Endodermal cell (in vitro differentiated cells): ENCODE measurements at regions not wholly inside any gene's neighbourhood (a gene's known extent, or its start where the extent isn't known, plus 50 kb on each side); places are given as distances from the start of the nearest gene placed in this dataset.

Experiments used
- DNase-seq: peaks from one replicate; pipeline ENCODE4 v3.0.0-alpha.2; 2017
- H3K27ac ChIP-seq: 2 replicates; pipeline ENCODE4 v1.5.1; 2013; ENCODE audit warnings: mild to moderate bottlenecking, low read depth, low read length, moderate library complexity
- H3K27me3 ChIP-seq: 2 replicates; pipeline ENCODE4 v1.6.1; 2013; ENCODE audit warnings: mild to moderate bottlenecking, low read length, moderate library complexity; ENCODE audit not compliant: insufficient read depth, control insufficient read depth, poor library complexity, severe bottlenecking
- H3K36me3 ChIP-seq: 2 replicates; pipeline ENCODE4 v1.7.0; 2013; ENCODE audit warnings: mild to moderate bottlenecking, low read length, moderate library complexity; ENCODE audit not compliant: control insufficient read depth, insufficient read depth
- H3K4me1 ChIP-seq: one replicate; pipeline ENCODE4 v1.7.0; 2013; ENCODE audit warnings: low read length; ENCODE audit not compliant: control insufficient read depth, insufficient read depth
- H3K4me3 ChIP-seq: 2 replicates; pipeline ENCODE4 v1.5.1; 2013; ENCODE audit warnings: mild to moderate bottlenecking, low read length, moderate library complexity
- H3K9ac ChIP-seq: 2 replicates; pipeline ENCODE4 v1.6.1; 2013; ENCODE audit warnings: mild to moderate bottlenecking, low read length, moderate library complexity; ENCODE audit not compliant: poor library complexity, severe bottlenecking; ENCODE audit errors: extremely low read depth
- H3K9me3 ChIP-seq: 2 replicates; pipeline ENCODE4 v1.6.1; 2013; ENCODE audit warnings: mild to moderate bottlenecking, low read length, moderate library complexity; ENCODE audit not compliant: control insufficient read depth
- H3K27ac Mint-ChIP-seq: 2 replicates; pipeline ENCODE4 v1.8.0; 2020; ENCODE audit warnings: mixed read lengths
- H3K27me3 Mint-ChIP-seq: 2 replicates; pipeline ENCODE4 v1.8.0; 2021; ENCODE audit warnings: mild to moderate bottlenecking, mixed read lengths; ENCODE audit not compliant: insufficient read depth
- H3K36me3 Mint-ChIP-seq: 2 replicates; pipeline ENCODE4 v1.8.0; 2020; ENCODE audit warnings: low read depth, mixed read lengths
- H3K4me1 Mint-ChIP-seq: 2 replicates; pipeline ENCODE4 v1.8.0; 2020; ENCODE audit warnings: mixed read lengths
- H3K4me3 Mint-ChIP-seq: 2 replicates; pipeline ENCODE4 v1.8.0; 2020; ENCODE audit warnings: mild to moderate bottlenecking, moderate library complexity, mixed read lengths
- H3K9me3 Mint-ChIP-seq: 2 replicates; pipeline ENCODE4 v1.8.0; 2020; ENCODE audit warnings: mild to moderate bottlenecking, mixed read lengths
- TF ChIP-seq, protein P1 (sequence below): fragments of 200-600 bp; sonication (generic); conservative IDR thresholded peaks from 2 replicates; pipeline ENCODE4 v1.5.0; 2021; ENCODE audit warnings: antibody characterized with exemption, mild to moderate bottlenecking

DNA sequence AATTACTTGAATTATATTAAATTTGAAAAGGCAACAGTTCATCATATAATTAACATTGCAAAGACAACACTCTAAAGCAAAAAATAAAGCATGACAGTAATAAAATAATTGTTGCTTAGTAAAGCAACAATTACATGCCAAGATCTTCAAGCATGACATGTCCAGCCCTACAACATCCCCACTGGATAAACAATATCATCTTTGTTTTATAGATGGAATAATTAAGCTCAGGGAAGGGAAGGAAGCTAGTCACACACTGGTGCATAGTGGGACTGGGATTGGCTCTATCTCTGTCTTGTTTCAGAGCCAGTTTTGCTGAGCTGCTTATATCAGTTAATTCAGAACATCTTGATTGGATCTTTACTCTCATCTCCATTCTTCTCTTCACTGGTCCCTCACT, 49.9 kb upstream of the PARD3B start:
- no peaks in the 10 kb centered on the region for H3K27me3 ChIP-seq
- H3K36me3 ChIP-seq, result no peaks in the 10 kb centered on the region
- H3K9me3 ChIP-seq, result no peaks in the 10 kb centered on the region
- DNase-seq, result no peak
- no peaks in the 10 kb centered on the region for H3K36me3 Mint-ChIP-seq
- H3K4me3 Mint-ChIP-seq, result no peak overlapping the region
- no peak overlapping the region for H3K4me3 ChIP-seq
- TF ChIP-seq, protein P1, sequence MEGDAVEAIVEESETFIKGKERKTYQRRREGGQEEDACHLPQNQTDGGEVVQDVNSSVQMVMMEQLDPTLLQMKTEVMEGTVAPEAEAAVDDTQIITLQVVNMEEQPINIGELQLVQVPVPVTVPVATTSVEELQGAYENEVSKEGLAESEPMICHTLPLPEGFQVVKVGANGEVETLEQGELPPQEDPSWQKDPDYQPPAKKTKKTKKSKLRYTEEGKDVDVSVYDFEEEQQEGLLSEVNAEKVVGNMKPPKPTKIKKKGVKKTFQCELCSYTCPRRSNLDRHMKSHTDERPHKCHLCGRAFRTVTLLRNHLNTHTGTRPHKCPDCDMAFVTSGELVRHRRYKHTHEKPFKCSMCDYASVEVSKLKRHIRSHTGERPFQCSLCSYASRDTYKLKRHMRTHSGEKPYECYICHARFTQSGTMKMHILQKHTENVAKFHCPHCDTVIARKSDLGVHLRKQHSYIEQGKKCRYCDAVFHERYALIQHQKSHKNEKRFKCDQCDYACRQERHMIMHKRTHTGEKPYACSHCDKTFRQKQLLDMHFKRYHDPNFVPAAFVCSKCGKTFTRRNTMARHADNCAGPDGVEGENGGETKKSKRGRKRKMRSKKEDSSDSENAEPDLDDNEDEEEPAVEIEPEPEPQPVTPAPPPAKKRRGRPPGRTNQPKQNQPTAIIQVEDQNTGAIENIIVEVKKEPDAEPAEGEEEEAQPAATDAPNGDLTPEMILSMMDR, result no peak
- no peaks in the 10 kb centered on the region for H3K4me1 ChIP-seq
- H3K27ac ChIP-seq, result no peak overlapping the region
- H3K9ac ChIP-seq, result no peak overlapping the region
- no peak overlapping the region for H3K27ac Mint-ChIP-seq
- H3K9me3 Mint-ChIP-seq, result no peaks in the 10 kb centered on the region
- no peaks in the 10 kb centered on the region for H3K27me3 Mint-ChIP-seq
- no peaks in the 10 kb centered on the region for H3K4me1 Mint-ChIP-seq
